GM21786 (cell line): ENCODE measurements at regions not wholly inside any gene's neighbourhood (a gene's known extent, or its start where the extent isn't known, plus 50 kb on each side); places are given as distances from the start of the nearest gene placed in this dataset.

Source experiments
- ATAC-seq: cut with Tn5 transposase; IDR thresholded peaks from one replicate; pipeline ENCODE4 v1.9.1; 2021; ENCODE audit not compliant: unreplicated experiment

- ATAC-seq: no peak
Observed at GRCh38 chr22:46076651-46077339, 73.5 kb upstream of the PPARA start.

- no peak for ATAC-seq
Observed at GRCh38 chr22:46077669-46078099, 72.6 kb upstream of the PPARA start.

- no peak for ATAC-seq
Observed at GRCh38 chr22:46078241-46079092, 71.9 kb upstream of the PPARA start.

- ATAC-seq: no peak
Observed at GRCh38 chr22:46079093-46079860, 71.0 kb upstream of the PPARA start.

GRCh38 chr22:46079861-46080821 lies 70.2 kb upstream of the PPARA start:
- ATAC-seq: no peak

GRCh38 chr22:46081036-46081830 lies 69.1 kb upstream of the PPARA start:
- no peak for ATAC-seq

- ATAC-seq: no peak
Observed at GRCh38 chr22:46081831-46082210, 68.5 kb upstream of the PPARA start.

- no peak for ATAC-seq
Observed at GRCh38 chr22:46082633-46083032, 67.7 kb upstream of the PPARA start.

GRCh38 chr22:46083383-46084350 lies 66.7 kb upstream of the PPARA start:
- ATAC-seq: no peak

GRCh38 chr22:46084376-46084775 lies 66.0 kb upstream of the PPARA start:
- no peak for ATAC-seq

- no peak for ATAC-seq
Observed at GRCh38 chr22:46084943-46085827, 65.1 kb upstream of the PPARA start.

- no peak for ATAC-seq
Observed at GRCh38 chr22:46085828-46086576, 64.3 kb upstream of the PPARA start.

GRCh38 chr22:46086577-46087335 lies 63.6 kb upstream of the PPARA start:
- ATAC-seq: no peak

GRCh38 chr22:46087336-46087690 lies 63.0 kb upstream of the PPARA start:
- no peak for ATAC-seq

- ATAC-seq: no peak
Observed at GRCh38 chr22:46087816-46088277, 62.5 kb upstream of the PPARA start.
